ENCODE measurements at regions not wholly inside any gene's neighbourhood (a gene's known extent, or its start where the extent isn't known, plus 50 kb on each side); places are given as distances from the start of the nearest gene placed in this dataset.

DNA sequence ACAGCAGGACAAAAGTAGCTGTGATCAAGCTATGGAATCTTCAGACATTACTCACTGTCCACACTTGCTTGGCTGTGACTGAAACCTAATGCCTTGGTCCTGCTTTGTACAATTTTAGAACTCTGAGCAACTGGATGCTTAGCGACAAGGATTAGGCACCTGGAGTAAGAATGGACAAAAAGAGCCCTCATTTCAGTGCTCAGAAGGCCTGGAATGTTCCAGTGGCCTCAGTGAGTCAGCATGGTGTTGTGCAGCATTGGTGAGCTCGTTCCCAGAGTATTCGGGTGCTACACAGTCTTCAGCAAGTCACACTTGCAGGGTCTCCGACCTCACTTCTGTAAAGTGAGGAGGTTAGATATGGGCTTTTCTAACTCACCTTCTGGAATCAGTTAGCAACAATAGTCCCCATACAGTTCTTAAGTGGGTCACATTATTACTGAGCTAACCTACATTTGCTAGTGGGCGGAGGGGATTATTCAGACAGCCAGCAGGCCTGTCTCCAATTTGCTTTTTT, 108.0 kb upstream of the MDM1 start:
- TF ChIP-seq POLR2A (IDR thresholded peaks at IDR 0.05; ENCODE audit: low read depth, low read length) (no peak), TAF1 (IDR thresholded peaks at IDR 0.05; ENCODE audit: borderline replicate concordance, low read depth, low read length) (no peak)

All from GM12892 (cell line).